ENCODE measurements at regions not wholly inside any gene's neighbourhood (a gene's known extent, or its start where the extent isn't known, plus 50 kb on each side); places are given as distances from the start of the nearest gene placed in this dataset.

GRCh38 chr6:164826831-164827468 is 482.5 kb downstream of the C6orf118 start:
- no peak for ATAC-seq
- ChIA-PET POLR2A (no interaction called here), CTCF (no interaction called here)

More at GRCh38 chr6:164826831-164827468, 482.5 kb downstream of the C6orf118 start:
- intact Hi-C loops (cut with micrococcal nuclease), result no loop called here
- Histone ChIP-seq H3K4me2 (ENCODE audit: low read length) (no peak overlapping the region), H3K27ac (ENCODE audit: low read depth, low read length) (no peak overlapping the region), H3K4me3 (replicated peaks in 1 of 2; ENCODE audit: low read depth in 1 of 2, low read length in 2 of 2) (no peak overlapping the region), H3K4me1 (ENCODE audit: control insufficient read depth in 1 of 2, insufficient read depth in 2 of 2, low read length in 2 of 2) (no peaks in the 10 kb centered on the region), H4K20me1 (ENCODE audit: insufficient read depth) (no peaks in the 10 kb centered on the region), H3K36me3 (ENCODE audit: control insufficient read depth in 1 of 2, insufficient read depth in 2 of 2, low read length in 2 of 2) (no peaks in the 10 kb centered on the region), H3K79me2 (ENCODE audit: insufficient read depth, low read length) (no peaks in the 10 kb centered on the region), H3K9me3 (ENCODE audit: control insufficient read depth in 1 of 2, insufficient read depth in 1 of 2, low read depth in 1 of 2, low read length in 2 of 2) (peaks cover 11 to 15% of the 10 kb centered on the region in 2 experiments; a peak in 2 of 4 replicates), H3K27me3 (ENCODE audit: insufficient read depth, low read length) (no peaks in the 10 kb centered on the region), H3K9me2 (ENCODE audit: insufficient read depth) (no peaks in the 10 kb centered on the region), H2AFZ (ENCODE audit: low read depth, low read length, poor library complexity, severe bottlenecking) (no peak overlapping the region), H3K9ac (ENCODE audit: low read length) (no peak overlapping the region)
- RAD21 ChIA-PET (ENCODE audit: low non-redundant PET in 1 of 2, low total read pairs in 2 of 2, uncharacterized antibody in 2 of 2, unreplicated experiment in 2 of 2), result no interaction called here
- BruUV-seq (replicated peaks), result no TSS peak
- no peak for TF ChIP-seq SP1 (IDR thresholded peaks at IDR 0.05; ENCODE audit: low read depth)
- no peak for TF ChIP-seq MAX (IDR thresholded peaks at IDR 0.05)
- no peak for TF ChIP-seq FOSL1 (IDR thresholded peaks at IDR 0.05; ENCODE audit: low read depth)
- TF ChIP-seq POLR2AphosphoS5 (IDR thresholded peaks at IDR 0.05; ENCODE audit: low read depth, low read length), result no peak
- TF ChIP-seq REST (IDR thresholded peaks at IDR 0.05; ENCODE audit: low read depth), result no peak
- no peak for TF ChIP-seq ZFX (IDR thresholded peaks at IDR 0.05)
- TF ChIP-seq CTCF (IDR thresholded peaks at IDR 0.05 in 2 of 3, conservative IDR thresholded peaks at IDR 0.05 in 1 of 3; ENCODE audit: borderline replicate concordance in 1 of 3, insufficient read depth in 1 of 3, low read depth in 2 of 3, low read length in 2 of 3), result no peak
- no peak for TF ChIP-seq SRF (IDR thresholded peaks at IDR 0.05; ENCODE audit: low read depth)
- no peak for TF ChIP-seq ZNF274 (IDR thresholded peaks at IDR 0.05; ENCODE audit: low read depth, low read length)
- no peak for TF ChIP-seq RAD21 (IDR thresholded peaks at IDR 0.05; ENCODE audit: low read depth)
- no peak for TF ChIP-seq TCF7L2 (IDR thresholded peaks at IDR 0.05; ENCODE audit: borderline replicate concordance, extremely low read depth, insufficient read depth, insufficient read length)
- no peak for TF ChIP-seq ZBTB33 (IDR thresholded peaks at IDR 0.05; ENCODE audit: extremely low read depth, insufficient replicate concordance, low read length)
- TF ChIP-seq EGR1 (IDR thresholded peaks at IDR 0.05; ENCODE audit: low read depth), result no peak
- no peak for TF ChIP-seq ELF1 (IDR thresholded peaks at IDR 0.05; ENCODE audit: borderline replicate concordance, low read depth)
- no peak for TF ChIP-seq EZH2phosphoT487 (IDR thresholded peaks at IDR 0.05; ENCODE audit: borderline replicate concordance)
- DNase-seq (ENCODE audit: low read depth, low spot score), result no peak
